ENCODE measurements at regions not wholly inside any gene's neighbourhood (a gene's known extent, or its start where the extent isn't known, plus 50 kb on each side); places are given as distances from the start of the nearest gene placed in this dataset.

- TF ChIP-seq, protein P1, sequence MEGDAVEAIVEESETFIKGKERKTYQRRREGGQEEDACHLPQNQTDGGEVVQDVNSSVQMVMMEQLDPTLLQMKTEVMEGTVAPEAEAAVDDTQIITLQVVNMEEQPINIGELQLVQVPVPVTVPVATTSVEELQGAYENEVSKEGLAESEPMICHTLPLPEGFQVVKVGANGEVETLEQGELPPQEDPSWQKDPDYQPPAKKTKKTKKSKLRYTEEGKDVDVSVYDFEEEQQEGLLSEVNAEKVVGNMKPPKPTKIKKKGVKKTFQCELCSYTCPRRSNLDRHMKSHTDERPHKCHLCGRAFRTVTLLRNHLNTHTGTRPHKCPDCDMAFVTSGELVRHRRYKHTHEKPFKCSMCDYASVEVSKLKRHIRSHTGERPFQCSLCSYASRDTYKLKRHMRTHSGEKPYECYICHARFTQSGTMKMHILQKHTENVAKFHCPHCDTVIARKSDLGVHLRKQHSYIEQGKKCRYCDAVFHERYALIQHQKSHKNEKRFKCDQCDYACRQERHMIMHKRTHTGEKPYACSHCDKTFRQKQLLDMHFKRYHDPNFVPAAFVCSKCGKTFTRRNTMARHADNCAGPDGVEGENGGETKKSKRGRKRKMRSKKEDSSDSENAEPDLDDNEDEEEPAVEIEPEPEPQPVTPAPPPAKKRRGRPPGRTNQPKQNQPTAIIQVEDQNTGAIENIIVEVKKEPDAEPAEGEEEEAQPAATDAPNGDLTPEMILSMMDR (conservative IDR thresholded peaks at IDR 0.05; ENCODE audit: low read length) = no peak
- TF ChIP-seq EZH2phosphoT487 (IDR thresholded peaks at IDR 0.05; ENCODE audit: borderline replicate concordance) = no peak
These were observed 454.1 kb downstream of the ARHGEF28 start for GRCh38 chr5:74079971-74080556.

Measured in Loucy (cell line).